ENCODE measurements at regions not wholly inside any gene's neighbourhood (a gene's known extent, or its start where the extent isn't known, plus 50 kb on each side); places are given as distances from the start of the nearest gene placed in this dataset.
"Not testable (repeated sequence)": the region's sequence is repeated elsewhere in the genome, so short reads cannot be mapped to it uniquely, and the experiment has no call there.

DNA sequence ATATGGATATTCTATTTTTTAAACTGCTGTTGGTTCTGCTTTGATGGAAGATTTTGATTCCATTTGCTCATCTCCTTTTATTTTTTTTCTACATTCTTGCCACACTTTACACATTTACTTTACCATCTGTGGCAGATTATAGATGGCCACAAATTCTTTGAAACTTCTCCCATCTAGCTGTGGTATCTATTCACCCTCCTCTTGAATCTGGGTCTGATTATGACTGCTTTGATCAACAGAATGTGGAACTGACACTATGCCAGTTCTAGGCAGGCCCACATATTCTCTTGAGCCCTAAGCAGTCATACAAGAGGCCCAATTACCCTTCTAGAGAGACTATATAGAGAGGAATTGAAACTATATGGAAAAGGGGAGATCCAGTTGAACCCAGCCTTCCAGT, 439.0 kb upstream of the PTGER4 start:
- H3K4me1 ChIP-seq (ENCODE audit: insufficient read depth, low read length) = no peaks in the 10 kb centered on the region
- no peaks in the 10 kb centered on the region for H3K36me3 ChIP-seq (ENCODE audit: insufficient read depth, low read length)
- H3K4me3 ChIP-seq (ENCODE audit: low read length) = no peak overlapping the region
- no peak overlapping the region for H3K9ac ChIP-seq (ENCODE audit: low read depth, low read length)
- H3K9me3 ChIP-seq (ENCODE audit: insufficient read depth, low read depth, low read length) = no peaks in the 10 kb centered on the region
- no peaks in the 10 kb centered on the region for H3K27me3 ChIP-seq (ENCODE audit: insufficient read depth, low read length)
- no peak overlapping the region for H3K27ac ChIP-seq (ENCODE audit: low read depth, low read length)

DNA sequence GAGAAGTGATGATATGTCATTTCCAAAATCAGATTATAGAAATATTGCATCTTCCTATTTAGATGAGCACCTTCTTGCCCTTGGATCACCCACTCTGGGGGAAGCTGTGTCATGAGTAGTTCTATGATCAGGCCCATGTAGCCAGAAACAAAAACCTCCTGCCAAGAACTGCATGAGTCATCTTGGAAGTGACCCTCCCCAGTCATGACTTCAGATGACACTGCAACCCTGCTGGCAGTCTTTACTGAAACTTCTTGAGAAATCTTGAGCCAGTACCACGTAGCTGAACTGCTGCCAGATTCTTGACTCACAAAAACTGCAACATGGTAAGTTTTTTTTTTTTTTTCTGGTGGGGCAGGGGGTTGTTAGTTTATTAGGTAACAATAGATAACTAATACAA, 439.6 kb upstream of the PTGER4 start:
- H3K4me3 ChIP-seq (ENCODE audit: low read length) = no peak overlapping the region

DNA sequence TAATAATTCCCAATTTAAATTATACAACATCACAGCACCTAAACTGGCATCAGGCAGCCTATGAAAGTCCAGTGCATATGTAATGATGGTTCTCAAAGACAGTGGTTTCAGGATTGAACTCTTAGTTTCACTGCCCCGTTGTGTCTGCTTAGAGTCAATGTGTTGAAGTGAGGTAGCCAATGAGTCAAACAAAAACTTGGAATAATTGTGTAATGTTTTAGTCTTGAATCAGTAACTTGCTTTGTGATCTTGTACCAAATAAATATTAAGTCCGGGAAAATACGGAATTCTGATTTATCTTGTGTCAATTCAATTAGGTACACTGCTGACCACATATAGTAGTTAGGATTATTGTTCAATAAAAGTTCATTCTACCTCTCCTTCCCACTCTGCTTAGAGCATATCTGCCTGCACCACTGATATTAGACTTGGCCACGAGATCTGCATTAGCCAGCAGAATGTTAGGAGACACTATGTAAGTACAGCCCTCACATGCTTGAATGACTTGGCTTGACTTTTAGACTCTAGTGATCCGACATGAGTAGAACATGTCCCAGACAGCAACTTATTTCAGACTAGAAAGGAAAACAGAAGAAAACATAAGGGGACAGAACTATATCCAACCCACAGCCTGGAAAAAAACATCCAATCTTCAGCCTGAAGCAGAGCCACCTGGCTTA, 441.5 kb upstream of the PTGER4 start:
- Histone ChIP-seq H3K36me3 (ENCODE audit: insufficient read depth, low read length) (no peaks in the 10 kb centered on the region), H3K9me3 (ENCODE audit: insufficient read depth, low read depth, low read length) (no peaks in the 10 kb centered on the region), H3K4me1 (ENCODE audit: insufficient read depth, low read length) (no peaks in the 10 kb centered on the region), H3K27ac (ENCODE audit: low read depth, low read length) (no peak overlapping the region), H3K27me3 (ENCODE audit: insufficient read depth, low read length) (no peaks in the 10 kb centered on the region), H3K4me3 (ENCODE audit: low read length) (no peak overlapping the region), H3K9ac (ENCODE audit: low read depth, low read length) (no peak overlapping the region)
- WGBS = 94% methylated on average over 5 of the region's 5 CpGs

More for the DNA sequence above, 439.6 kb upstream of the PTGER4 start:
- WGBS = 81% methylated on average over 1 of the region's 1 CpG
- Histone ChIP-seq H3K4me1 (ENCODE audit: insufficient read depth, low read length) (no peaks in the 10 kb centered on the region), H3K9ac (ENCODE audit: low read depth, low read length) (no peak overlapping the region), H3K9me3 (ENCODE audit: insufficient read depth, low read depth, low read length) (no peaks in the 10 kb centered on the region), H3K27me3 (ENCODE audit: insufficient read depth, low read length) (no peaks in the 10 kb centered on the region), H3K27ac (ENCODE audit: low read depth, low read length) (no peak overlapping the region), H3K36me3 (ENCODE audit: insufficient read depth, low read length) (no peaks in the 10 kb centered on the region)

DNA sequence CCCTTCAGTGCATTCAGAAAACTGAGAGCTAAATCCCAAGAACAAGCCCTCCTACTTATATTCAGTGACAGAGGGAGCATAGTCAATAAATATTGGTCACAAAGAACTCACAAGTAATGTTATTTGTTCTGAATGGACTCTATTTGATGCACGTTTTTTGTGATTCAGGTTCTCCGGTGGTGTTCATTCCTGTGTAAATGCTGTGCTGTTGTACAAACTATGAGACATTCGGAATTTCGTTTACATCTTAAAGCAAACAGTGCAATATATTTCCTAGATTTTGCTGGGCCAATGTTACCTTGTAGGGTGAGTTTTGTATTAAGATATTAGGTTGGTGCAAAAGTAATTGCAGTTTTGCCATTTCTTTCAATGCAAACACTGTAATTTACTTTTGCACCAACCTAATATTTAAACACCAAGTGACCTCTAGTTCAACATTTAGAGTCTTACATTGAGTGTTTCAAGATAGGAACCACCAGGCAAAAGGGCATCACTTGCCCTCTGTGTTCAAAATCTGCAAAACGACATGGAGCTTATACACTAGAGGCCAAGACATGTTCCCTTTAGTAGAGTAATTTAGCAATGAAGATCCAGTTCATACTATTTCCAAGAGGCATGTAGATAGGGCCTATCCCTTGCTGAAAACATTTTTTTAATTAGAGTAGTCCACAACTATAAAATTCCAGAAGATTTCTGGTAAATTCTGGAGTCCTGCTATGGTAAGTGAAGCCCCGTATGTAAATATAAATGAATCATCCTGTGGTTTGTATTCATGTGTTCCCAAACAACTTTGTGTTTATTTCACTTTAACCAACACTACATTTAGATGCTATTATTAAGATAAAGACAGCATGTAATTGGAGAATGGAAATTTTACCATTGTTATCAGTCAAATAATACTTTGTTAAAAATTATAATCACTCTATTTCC, 444.0 kb upstream of the PTGER4 start:
- H3K27ac ChIP-seq (ENCODE audit: low read depth, low read length) = no peak overlapping the region
- no peaks in the 10 kb centered on the region for H3K9me3 ChIP-seq (ENCODE audit: insufficient read depth, low read depth, low read length)
- no peak overlapping the region for H3K4me3 ChIP-seq (ENCODE audit: low read length)
- H3K4me1 ChIP-seq (ENCODE audit: insufficient read depth, low read length) = no peaks in the 10 kb centered on the region
- no peaks in the 10 kb centered on the region for H3K27me3 ChIP-seq (ENCODE audit: insufficient read depth, low read length)
- 74% methylated on average over 4 of the region's 6 CpGs for WGBS
- no peak overlapping the region for H3K9ac ChIP-seq (ENCODE audit: low read depth, low read length)
- H3K36me3 ChIP-seq (ENCODE audit: insufficient read depth, low read length) = no peaks in the 10 kb centered on the region

DNA sequence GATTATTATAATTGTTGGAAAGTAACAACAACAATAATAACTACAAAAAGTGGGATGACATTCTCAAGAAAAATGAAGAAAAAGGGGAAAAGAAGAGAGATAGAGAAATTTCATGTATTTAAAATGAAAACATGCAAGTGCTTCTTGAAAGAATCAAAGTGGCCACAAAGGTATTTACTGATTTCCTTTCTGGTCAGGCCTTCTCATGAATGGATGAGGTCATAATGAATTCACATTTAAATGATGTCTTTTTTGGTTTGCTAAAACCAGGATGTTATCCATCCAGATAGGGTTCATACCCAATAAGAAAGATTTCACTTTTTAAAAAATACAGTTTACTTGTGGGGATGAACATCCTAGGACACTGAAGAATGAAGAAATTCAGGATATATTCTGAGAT, 446.4 kb upstream of the PTGER4 start:
- no peak overlapping the region for H3K9ac ChIP-seq (ENCODE audit: low read depth, low read length)
- no peak overlapping the region for H3K4me3 ChIP-seq (ENCODE audit: low read length)
- H3K36me3 ChIP-seq (ENCODE audit: insufficient read depth, low read length) = no peaks in the 10 kb centered on the region
- no peaks in the 10 kb centered on the region for H3K4me1 ChIP-seq (ENCODE audit: insufficient read depth, low read length)
- H3K27ac ChIP-seq (ENCODE audit: low read depth, low read length) = no peak overlapping the region
- no peaks in the 10 kb centered on the region for H3K27me3 ChIP-seq (ENCODE audit: insufficient read depth, low read length)
- H3K9me3 ChIP-seq (ENCODE audit: insufficient read depth, low read depth, low read length) = no peaks in the 10 kb centered on the region

DNA sequence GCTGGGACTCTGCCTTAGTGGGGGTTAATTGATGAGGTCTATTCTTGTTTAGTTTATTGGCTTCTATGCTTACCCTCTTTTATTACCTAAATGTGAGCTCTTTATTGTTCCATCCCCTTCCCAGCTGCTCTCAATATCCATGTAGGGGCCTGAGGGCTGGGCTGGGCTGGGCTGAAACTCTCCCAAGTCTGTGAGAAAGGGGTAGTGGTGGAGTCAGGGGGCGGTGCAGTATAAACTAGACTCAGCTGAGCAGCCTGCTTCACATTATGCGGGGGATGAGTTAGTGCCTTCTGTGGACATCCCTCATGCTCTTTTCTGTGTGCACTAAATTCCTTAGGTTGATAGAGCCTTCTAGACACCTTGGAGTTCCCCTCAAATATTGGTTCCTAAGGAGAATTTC, 451.8 kb upstream of the PTGER4 start:
- H3K27ac ChIP-seq (ENCODE audit: low read depth, low read length) = no peak overlapping the region
- no peak overlapping the region for H3K4me3 ChIP-seq (ENCODE audit: low read length)
- 0 out of 2 replicates have a peak, but pooled peaks cover 6% of the 10 kb centered on the region for H3K4me1 ChIP-seq (ENCODE audit: insufficient read depth, low read length)
- H3K9ac ChIP-seq (ENCODE audit: low read depth, low read length) = no peak overlapping the region
- no peaks in the 10 kb centered on the region for H3K27me3 ChIP-seq (ENCODE audit: insufficient read depth, low read length)
- H3K9me3 ChIP-seq (ENCODE audit: insufficient read depth, low read depth, low read length) = no peaks in the 10 kb centered on the region
- H3K36me3 ChIP-seq (ENCODE audit: insufficient read depth, low read length) = no peaks in the 10 kb centered on the region
- 93% methylated on average over 2 of the region's 2 CpGs for WGBS

DNA sequence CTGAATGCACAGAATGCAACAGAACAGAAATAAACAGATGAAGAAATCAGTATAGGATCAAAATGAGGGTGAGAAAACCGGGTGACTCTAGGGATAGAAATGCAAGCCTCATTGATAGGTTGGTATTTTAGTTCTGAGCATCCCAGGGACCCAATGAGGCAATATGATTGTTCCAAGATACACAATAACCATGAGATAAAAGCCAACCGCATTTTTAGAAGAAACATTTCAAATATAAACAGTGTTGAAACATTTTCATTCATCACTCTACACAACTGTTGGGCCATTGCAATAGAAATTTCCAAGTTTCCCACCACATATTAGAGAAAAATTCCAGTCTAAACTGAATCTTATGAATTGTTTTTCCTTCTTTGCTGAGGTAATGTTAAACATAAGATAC, 452.3 kb upstream of the PTGER4 start:
- Histone ChIP-seq H3K27ac (ENCODE audit: low read depth, low read length) (no peak overlapping the region), H3K27me3 (ENCODE audit: insufficient read depth, low read length) (no peaks in the 10 kb centered on the region), H3K9ac (ENCODE audit: low read depth, low read length) (no peak overlapping the region), H3K9me3 (ENCODE audit: insufficient read depth, low read depth, low read length) (no peaks in the 10 kb centered on the region), H3K4me1 (ENCODE audit: insufficient read depth, low read length) (0 out of 2 replicates have a peak, but pooled peaks cover 6% of the 10 kb centered on the region), H3K36me3 (ENCODE audit: insufficient read depth, low read length) (no peaks in the 10 kb centered on the region), H3K4me3 (ENCODE audit: low read length) (no peak overlapping the region)
- 92% methylated on average over 2 of the region's 2 CpGs for WGBS

DNA sequence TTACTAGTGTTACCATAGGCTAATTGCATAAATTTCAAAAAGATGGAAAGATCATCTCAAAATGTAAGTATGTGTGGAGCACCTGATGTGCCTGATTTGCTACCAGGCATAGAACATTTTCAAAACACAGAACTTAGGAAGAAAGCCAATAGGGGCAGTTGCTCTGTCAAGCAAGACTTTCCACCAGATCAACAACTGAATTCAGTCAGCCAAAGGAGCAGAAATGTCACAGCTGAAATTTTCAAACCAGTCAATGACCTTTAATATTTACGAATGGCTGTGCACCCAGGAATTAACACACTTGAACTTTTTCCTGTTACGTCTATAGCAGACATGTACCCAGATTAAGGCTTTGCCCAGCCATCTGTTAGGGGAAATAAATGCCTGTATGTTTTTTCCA, 452.8 kb upstream of the PTGER4 start:
- Histone ChIP-seq H3K9me3 (ENCODE audit: insufficient read depth, low read depth, low read length) (no peaks in the 10 kb centered on the region), H3K27ac (ENCODE audit: low read depth, low read length) (no peak overlapping the region), H3K36me3 (ENCODE audit: insufficient read depth, low read length) (no peaks in the 10 kb centered on the region), H3K4me1 (ENCODE audit: insufficient read depth, low read length) (0 out of 2 replicates have a peak, but pooled peaks cover 6% of the 10 kb centered on the region), H3K4me3 (ENCODE audit: low read length) (no peak overlapping the region), H3K9ac (ENCODE audit: low read depth, low read length) (no peak overlapping the region), H3K27me3 (ENCODE audit: insufficient read depth, low read length) (no peaks in the 10 kb centered on the region)
- 100% methylated on average over 2 of the region's 2 CpGs for WGBS

DNA sequence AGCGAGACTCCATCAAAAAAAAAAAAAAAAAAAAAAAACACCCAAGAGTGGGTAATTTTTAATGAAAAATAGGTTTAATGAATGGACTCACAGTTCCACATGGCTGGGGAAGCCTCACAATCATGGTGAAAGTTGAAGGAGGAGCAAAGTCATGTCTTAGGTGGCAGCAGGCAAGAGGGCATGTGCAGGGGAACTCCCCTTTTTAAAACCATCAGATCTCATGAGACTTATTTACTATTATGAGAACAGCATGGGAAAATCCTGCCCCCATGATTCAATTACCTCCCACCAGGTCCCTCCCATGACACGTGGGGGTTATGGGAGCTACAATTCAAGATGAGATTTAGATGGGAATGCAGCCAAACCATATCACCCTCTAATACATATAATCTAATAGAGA, 454.6 kb upstream of the PTGER4 start:
- not testable (repeated sequence) for H3K36me3 ChIP-seq (ENCODE audit: insufficient read depth, low read length); H3K9me3 ChIP-seq (ENCODE audit: insufficient read depth, low read depth, low read length); H3K4me1 ChIP-seq (ENCODE audit: insufficient read depth, low read length); H3K4me3 ChIP-seq (ENCODE audit: low read length); H3K9ac ChIP-seq (ENCODE audit: low read depth, low read length); H3K27me3 ChIP-seq (ENCODE audit: insufficient read depth, low read length); H3K27ac ChIP-seq (ENCODE audit: low read depth, low read length)
- WGBS = 100% methylated on average over 1 of the region's 2 CpGs

DNA sequence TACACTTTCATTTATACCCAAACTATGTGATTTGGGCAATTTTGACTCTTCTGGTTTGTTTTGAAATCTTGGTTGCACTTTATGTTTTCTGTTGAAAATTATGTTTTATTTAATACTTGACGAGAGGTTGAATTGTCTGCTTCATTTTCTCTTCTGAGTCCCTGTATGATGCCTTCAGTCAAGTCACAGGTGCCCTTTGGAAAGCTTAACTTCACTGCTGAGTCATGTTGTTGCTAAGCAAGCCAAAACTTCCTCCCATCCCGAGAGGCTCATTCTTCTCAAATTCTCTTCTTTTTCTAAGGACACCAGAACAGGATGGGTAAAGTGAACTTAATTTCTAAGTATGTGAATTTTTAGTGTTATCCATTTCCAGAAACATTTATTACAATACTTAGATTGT, 455.3 kb upstream of the PTGER4 start:
- Histone ChIP-seq H3K27me3 (ENCODE audit: insufficient read depth, low read length) (no peaks in the 10 kb centered on the region), H3K27ac (ENCODE audit: low read depth, low read length) (no peak overlapping the region), H3K4me3 (ENCODE audit: low read length) (no peak overlapping the region), H3K9me3 (ENCODE audit: insufficient read depth, low read depth, low read length) (no peaks in the 10 kb centered on the region), H3K4me1 (ENCODE audit: insufficient read depth, low read length) (0 out of 2 replicates have a peak, but pooled peaks cover 6% of the 10 kb centered on the region), H3K9ac (ENCODE audit: low read depth, low read length) (no peak overlapping the region), H3K36me3 (ENCODE audit: insufficient read depth, low read length) (no peaks in the 10 kb centered on the region)
- WGBS = 95% methylated on average over 2 of the region's 2 CpGs

DNA sequence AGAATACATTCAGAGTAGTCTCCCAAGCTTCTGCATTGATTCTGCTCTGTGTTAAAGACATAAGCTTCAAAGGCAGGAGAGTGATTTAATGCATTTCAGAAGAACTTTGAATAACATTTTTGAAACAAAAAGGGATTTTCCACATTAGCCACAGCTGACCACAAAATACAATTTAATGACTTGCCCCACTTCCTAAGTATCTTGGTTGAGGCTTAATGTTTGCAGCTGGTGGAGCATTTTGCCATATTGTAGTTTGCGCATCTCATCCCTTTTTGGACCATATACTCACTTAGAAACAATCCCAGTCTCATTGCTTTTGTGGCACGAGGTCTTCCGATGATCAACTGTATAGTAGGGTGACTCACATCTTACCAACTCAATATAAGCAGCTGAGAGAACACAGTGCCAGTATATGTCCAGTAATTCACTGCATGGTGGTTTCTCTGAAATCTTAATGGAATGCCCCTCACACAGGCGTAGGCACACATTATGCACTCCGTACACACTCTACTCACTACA, 455.8 kb upstream of the PTGER4 start:
- Histone ChIP-seq H3K4me1 (ENCODE audit: insufficient read depth, low read length) (0 out of 2 replicates have a peak, but pooled peaks cover 6% of the 10 kb centered on the region), H3K9me3 (ENCODE audit: insufficient read depth, low read depth, low read length) (no peaks in the 10 kb centered on the region), H3K27ac (ENCODE audit: low read depth, low read length) (no peak overlapping the region), H3K9ac (ENCODE audit: low read depth, low read length) (no peak overlapping the region), H3K4me3 (ENCODE audit: low read length) (no peak overlapping the region), H3K36me3 (ENCODE audit: insufficient read depth, low read length) (no peaks in the 10 kb centered on the region), H3K27me3 (ENCODE audit: insufficient read depth, low read length) (no peaks in the 10 kb centered on the region)
- 93% methylated on average over 5 of the region's 5 CpGs for WGBS
